ENCODE measurements at regions not wholly inside any gene's neighbourhood (a gene's known extent, or its start where the extent isn't known, plus 50 kb on each side); places are given as distances from the start of the nearest gene placed in this dataset.

DNA sequence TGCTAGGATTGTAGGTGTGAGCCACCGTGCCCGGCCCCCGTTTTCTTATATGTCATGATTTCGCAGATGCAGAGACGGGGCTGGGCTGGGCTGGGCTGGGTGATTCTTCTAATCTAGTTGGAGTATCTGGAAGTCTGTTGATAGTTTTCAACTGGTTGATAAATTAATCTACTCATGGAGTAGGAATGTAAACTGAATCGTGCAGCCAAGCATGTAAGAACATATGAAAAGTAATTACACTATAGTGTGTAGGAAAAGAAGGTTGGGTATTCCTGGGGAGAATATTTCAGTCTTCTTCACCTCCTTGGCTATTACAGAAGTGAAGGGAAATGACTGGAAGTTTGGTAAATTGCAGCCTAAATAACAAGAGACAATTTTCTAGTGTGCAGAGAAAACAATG, 82.6 kb upstream of the MAGI1 start:
- no peak for DNase-seq

DNA sequence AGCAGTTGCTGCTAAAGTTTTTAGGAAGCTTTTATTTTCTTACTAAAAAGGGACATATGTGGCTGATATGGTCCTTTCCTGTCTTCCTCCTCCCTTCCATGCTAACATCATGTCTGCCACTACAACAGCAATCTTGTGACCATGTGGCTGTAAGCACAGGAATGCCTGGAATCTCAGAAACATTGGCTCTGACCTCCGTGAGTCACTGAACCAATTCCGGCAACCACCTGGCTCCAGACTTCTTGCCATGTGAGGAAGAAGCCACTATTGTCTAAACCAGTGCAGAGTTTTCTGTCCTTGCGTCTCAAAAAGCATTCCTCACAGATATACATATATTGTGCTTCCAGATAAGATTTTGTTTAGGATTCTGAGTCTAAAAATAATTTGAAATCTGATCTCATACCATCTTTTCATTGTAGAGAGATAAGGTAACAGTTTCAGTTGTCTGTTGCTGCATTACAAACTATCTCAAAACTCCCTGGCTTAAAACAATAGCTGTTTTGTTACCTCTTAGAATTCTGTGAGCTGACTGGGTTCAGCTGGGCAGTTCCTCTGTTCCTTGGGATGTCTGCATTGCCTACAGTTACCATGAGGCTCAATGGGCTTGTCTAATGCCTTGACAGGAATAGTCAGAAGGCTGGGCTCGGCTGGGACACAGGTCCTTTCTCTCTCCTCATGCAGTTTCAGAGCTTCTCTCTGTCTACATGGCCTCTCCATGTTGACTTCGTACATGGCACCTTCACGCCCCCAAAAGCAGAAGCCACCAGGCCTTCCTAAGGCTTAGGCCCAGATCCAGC, 77.3 kb upstream of the MAGI1 start:
- no peak for DNase-seq

DNA sequence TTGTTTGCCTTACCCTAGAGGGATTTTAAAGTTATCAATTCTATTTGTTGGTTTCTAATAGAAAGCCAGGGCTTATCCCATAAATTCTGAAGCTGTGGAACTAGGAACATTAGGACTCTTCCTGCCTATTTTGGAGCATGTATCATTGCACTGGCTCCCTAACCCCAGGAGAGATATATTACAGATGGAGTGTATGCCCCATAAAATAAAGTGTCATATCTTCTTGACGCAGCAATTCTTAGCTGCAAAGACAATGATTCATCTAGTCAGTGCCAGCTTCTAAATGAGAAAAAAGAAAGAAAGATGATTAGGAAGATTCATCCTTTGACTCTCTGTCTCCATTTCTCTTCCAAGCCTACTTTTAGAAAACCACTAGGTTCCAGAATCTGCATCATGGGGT, 74.8 kb upstream of the MAGI1 start:
- DNase-seq, result no peak

DNA sequence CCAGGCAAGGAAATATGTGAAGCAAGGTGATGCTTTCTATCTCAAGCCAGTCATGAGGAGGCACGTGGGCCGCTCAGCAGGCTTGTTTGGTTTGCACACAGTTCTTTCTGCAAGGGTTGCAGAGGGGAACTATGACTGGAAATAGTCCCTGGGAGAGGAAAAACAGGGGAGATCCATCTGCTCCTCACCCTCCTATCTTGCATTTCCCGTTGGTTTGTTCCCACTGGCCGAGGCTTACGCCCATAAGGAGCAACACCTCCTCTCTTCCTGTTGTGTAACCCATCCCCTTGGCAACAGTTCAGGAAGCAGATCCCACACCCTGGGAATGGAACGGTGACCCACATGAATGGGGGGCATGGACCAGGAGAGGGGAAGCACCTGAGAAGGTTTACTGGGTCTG, 72.1 kb upstream of the MAGI1 start:
- DNase-seq, result no peak

DNA sequence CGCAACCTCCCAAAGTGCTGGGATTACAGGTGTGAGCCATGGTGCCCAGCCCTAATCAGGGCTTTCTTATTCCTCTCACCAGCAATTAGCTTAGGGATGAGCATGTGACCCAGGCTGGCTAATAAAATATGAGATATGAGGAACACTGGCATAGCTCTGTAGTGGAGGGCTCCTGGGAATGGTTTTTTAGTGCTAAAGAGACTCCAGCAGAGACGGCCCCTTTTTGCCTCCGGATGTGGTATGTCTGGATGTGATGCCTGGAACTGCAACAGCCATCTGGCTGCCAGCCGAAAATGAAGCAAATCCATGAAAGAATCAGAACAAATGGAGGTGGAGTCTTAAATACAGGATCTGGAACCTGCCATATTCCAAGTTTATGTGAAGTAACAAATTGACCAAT, 69.1 kb upstream of the MAGI1 start:
- no peak for DNase-seq

DNA sequence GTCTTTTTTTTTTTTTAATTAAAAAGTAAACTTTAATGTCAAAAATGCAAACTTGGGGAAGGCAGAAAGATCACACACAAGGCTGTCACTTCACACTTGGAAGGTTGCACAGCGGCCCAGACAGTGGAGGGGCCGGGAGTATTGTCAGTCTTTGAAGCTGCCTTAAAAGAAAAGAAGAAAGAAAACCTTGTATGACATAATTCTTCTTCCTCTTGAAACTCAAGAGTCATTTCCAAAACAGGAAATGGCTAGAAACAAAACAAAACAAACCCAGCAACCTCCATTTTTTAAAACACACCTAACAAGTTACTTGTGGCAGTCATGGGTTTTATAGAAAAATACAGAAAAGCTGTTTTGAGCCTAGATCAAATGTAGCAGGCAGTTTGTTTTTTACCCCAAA, 68.1 kb upstream of the MAGI1 start:
- no peak for DNase-seq

DNA sequence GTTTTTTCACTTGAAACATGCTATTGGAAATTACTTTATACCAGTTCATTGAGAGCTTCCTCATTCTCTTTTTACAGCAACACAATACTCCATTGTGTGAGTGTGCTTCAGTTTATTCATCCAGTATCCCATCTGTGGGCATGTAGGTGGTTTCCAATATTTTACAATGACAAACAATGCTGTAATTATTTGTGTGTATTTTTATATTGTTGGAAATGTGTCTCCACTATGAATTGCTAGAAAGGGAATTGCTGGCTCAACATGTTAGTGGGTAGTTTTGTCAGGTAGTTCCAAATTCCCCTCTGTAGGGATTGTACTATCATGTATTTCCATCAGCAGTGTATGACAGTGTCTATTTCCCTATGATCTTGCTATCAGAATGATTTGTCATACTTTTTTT, 65.8 kb upstream of the MAGI1 start:
- DNase-seq, result no peak

DNA sequence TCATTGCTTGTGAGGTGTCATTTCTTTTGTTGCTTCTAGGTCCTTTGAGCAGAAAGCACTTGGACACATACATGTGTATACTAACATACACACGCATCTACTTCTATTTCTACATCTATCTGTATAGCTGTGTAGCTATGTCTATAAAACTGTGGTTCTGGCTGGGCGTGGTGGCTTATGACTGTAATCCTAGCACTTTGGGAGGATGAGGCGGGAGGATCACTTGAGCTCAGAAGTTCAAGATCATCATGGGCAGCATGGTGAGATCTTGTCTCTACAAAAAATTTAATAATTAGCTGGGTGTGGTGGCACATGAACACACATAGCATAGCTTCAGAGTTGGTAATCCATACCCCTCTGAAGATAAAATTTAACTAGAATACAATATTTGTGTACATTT, 65.0 kb upstream of the MAGI1 start:
- no peak for DNase-seq

DNA sequence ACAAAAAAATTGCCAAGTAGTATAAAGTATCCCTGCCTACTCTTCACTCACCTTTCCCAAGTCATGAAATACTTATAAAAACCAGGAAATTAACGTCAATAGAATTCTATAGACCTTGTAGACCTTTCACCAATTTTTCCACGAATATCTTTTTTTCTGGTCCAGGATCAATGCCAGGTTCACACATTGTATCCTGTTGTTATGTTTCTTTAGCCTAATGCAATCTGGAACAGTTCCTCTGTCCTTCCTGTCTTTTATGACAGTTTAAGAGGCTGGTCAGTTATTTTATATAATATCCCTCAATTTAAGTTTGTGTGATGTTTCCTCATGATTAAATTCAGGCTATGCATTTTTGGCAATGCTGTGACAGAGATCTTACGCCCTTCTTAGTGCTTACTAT, 63.2 kb upstream of the MAGI1 start:
- no peak for DNase-seq

DNA sequence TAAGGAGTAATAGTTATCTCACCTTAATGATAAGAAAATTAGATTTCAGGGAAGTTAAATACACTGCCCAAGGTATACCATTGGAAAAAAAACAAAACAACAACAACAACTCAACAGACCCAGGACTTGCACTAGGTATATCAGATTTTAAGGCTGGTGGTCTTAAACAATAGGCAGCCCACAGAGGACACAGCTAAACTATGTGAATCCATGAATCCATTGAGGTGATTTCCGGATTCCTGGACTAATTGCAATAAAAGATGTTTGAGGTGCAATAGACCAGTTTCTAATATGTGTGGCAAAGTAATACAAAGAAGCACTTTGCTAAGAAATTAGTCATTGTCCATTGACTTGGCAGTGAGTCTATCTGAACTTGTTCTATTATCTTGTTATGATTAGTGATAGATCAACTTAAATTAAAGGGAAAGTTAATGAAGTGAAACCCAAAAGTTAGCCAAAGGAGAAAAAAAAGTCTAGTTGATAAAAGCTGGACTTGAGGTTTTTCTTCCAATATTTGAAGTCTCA, 60.9 kb upstream of the MAGI1 start:
- DNase-seq, result no peak

DNA sequence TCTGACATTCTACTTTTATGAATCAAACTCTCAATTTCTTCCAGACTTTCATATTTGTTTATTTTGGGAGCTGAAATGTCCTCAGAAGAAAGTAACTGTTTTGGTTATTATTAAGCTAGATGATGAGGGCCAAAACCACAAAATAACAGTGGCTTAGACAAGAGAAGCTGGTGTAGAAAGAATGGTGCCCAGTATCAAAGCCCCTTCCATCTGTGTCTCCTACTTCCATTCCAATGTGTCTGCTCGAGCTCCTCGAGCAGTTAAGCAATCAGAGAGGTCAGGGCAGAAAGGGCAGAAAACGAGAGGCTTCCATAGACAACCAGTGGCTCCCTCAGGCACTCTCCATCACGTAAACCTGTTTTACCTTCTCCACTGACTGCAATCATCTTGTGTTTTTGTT, 59.7 kb upstream of the MAGI1 start:
- no peak for DNase-seq

DNA sequence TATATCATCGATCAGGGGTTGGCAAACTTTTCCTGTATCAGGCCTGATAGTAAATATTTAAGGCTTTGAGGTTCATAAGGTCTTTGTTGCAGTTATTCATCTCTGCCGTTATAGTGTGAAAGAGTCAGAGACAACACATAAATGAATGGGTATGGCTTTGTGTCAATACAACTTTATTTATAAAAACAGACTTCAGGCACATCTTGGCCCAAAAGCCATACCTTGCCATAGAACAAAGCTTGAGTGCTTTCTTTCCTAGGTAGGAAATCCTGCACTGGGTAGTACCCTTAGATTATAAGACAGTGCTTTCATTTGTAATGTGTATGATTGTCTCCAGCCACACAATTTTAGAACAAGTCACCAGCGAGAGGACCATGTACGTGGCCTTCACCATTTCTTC, 58.9 kb upstream of the MAGI1 start:
- DNase-seq, result no peak

DNA sequence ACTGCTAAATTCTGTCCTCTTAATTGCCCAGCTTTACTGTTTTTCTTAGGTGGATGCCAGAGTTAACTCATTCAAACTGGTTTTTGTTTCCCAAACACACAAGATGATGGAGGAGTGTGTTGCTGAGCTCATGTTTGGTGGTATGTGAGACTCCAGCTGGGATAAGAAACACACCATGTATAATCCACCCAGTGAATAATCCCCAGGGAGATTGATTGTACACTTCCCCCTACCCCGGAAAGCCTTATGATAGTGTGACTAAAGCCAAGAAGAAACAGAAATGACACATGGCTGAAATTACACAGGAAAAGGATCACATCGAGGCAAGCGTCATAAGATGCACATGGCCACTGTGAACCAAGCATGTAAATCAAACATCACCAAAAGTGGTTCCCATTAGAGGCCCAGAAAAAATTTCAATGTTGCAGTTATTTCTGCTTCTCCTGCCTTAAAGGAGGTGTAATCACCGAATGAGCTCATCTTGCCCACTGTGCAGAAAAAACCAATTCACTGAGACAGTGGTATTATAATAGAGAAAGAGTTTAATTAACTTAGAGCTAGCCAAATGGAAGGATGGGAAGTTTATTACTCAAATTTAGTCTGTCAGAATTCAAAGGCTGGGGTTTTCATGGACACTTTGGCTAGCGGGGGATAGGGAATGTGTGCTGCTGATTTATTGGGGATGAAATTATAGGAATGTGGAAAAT, 56.7 kb upstream of the MAGI1 start:
- no peak for DNase-seq

DNA sequence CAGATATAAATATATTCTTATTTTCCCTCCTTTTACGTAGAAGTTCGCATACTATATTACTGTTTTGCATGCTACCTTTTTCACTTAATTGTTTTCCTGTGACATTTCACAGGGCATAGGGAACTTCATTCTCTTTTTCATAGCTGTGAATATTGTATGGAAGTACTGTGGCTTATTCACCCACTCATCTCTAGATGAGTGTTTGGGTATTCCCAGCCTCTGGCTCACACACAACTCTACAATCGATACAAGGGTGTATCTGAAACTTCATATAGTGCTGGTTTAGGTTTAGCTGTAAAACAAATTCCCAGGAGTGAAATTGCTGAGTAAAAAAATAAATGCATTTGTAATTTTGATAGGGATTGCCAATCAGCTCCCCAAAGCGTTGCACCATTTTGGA, 55.3 kb upstream of the MAGI1 start:
- no peak for DNase-seq

DNA sequence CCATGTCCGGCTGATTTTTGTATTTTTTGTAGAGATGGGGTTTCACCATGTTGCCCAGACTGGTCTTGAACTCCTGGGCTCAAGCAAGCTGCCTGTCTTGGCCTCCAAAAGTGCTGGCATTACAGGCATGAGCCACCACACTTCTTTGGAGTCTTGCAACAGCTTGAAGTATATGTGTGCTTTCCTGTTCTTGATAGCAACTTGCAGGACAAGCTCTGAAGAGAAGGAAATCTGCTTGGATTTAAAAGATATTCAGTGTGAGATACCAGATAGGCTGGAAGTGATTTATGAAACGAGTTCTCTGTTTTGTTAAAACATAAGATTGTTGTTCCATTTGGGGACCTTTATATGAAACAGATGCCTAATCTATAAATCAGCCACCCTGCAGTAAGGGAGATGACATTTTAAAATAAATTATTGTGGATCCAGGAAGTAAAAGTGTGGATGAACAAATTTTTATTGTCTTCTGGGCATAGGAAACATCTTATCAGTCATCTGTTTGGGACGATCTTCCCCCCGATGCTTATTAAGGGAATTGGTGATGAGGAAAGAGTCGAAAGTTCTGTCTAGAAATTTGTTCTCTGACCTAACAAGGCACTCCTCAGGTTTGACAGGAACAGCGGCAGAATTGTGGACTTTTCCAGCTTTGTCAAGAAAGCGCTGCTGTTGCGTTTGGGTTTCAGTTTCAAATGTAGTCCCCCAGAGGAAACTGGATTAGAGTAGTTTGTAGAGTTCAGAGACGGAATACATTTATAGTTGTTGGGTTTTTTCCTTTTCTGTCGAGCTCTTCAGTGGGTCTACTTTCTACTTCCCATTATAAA, 53.7 kb upstream of the MAGI1 start:
- no peak for DNase-seq
